MM.1S (cell line): ENCODE measurements at regions not wholly inside any gene's neighbourhood (a gene's known extent, or its start where the extent isn't known, plus 50 kb on each side); places are given as distances from the start of the nearest gene placed in this dataset.

Experiments used
- CTCF ChIP-seq: fragments of 300-600 bp; sonication (generic); IDR thresholded peaks from 2 replicates; pipeline ENCODE4 v1.5.1; 2016; ENCODE audit warnings: antibody characterized with exemption, low read length, mixed read lengths
- EZH2 ChIP-seq: fragments of 300-600 bp; sonication (generic); optimal IDR thresholded peaks from 2 replicates; pipeline ENCODE3; 2017; ENCODE audit warnings: low read depth, mild to moderate bottlenecking, antibody characterized with exemption, low read length, mixed read lengths
- EZH2phosphoT487 ChIP-seq: fragments of 300-600 bp; sonication (generic); IDR thresholded peaks from 2 replicates; pipeline ENCODE4 v1.6.1; 2018; ENCODE audit warnings: antibody characterized with exemption, low read length

- TF ChIP-seq EZH2 (no peak), CTCF (no peak), EZH2phosphoT487 (no peak)
Measured at GRCh38 chr3:80252113-80252512, 484.3 kb upstream of the ROBO1 start.
